ENCODE measurements at regions not wholly inside any gene's neighbourhood (a gene's known extent, or its start where the extent isn't known, plus 50 kb on each side); places are given as distances from the start of the nearest gene placed in this dataset.

- intact Hi-C loops (cut with DNase I) = no loop called here
- H3K9me3 ChIP-seq = no peaks in the 10 kb centered on the region
- H3K4me3 ChIP-seq = no peak overlapping the region
- no peak for TF ChIP-seq CTCF (IDR thresholded peaks at IDR 0.05)
- no peak for DNase-seq (ENCODE audit: low spot score in 2 of 2)
- H3K4me1 ChIP-seq = no peaks in the 10 kb centered on the region
- no peaks in the 10 kb centered on the region for H3K36me3 ChIP-seq
- H3K27me3 ChIP-seq = no peaks in the 10 kb centered on the region
- no peak overlapping the region for H3K27ac ChIP-seq
These were observed 207.6 kb upstream of the SLITRK2 start for GRCh38 chrX:145609951-145610511.

DNA sequence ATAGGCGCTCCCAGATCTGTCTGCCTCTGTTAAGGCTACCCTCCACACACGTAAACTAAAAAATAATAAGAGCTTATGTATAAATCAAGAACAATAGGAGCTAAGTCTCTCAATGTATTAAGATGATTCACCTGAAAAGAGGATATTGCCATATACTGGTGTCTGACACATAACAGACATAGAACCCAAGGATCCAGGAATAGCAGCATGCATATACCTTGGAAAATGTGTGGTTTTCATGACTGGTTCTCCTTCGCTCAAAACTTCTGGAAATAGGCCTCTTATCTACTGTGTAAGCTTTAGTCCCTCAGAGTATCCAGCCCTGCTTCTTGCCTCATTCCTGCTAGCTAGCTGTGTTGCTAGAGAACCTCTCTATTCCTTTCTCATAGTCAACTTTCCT is 203.7 kb upstream of the SLITRK2 start:
- no peak for DNase-seq (ENCODE audit: low spot score in 2 of 2)
- intact Hi-C loops (cut with DNase I) = no loop called here
- no peaks in the 10 kb centered on the region for H3K4me1 ChIP-seq
- H3K27me3 ChIP-seq = no peaks in the 10 kb centered on the region
- H3K36me3 ChIP-seq = no peaks in the 10 kb centered on the region
- no peak overlapping the region for H3K4me3 ChIP-seq
- TF ChIP-seq CTCF (IDR thresholded peaks at IDR 0.05) = no peak
- H3K27ac ChIP-seq = no peak overlapping the region
- no peaks in the 10 kb centered on the region for H3K9me3 ChIP-seq

DNA sequence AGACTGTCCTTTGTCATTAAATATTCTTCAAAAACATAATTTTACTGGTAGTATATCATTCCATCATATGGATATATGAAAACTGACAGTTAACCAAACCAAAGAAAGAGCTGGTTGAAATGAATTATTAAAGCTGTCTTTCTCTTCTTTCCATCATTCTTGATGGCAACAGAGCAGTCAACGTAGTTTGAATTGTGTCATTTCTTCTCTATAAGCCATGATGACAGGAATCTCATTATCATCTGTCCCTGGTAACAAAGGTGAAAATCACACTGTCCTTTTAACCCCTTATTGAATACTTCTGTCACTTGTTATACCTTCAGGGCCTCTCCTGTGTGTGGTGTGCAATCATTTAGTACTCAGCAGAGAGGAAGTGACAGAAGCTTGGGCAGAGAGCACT is 197.0 kb upstream of the SLITRK2 start:
- no peak for DNase-seq (ENCODE audit: low spot score in 2 of 2)
- H3K27ac ChIP-seq = no peak overlapping the region
- H3K9me3 ChIP-seq = no peaks in the 10 kb centered on the region
- no peaks in the 10 kb centered on the region for H3K36me3 ChIP-seq
- H3K4me1 ChIP-seq = no peaks in the 10 kb centered on the region
- no peaks in the 10 kb centered on the region for H3K27me3 ChIP-seq
- no peak for TF ChIP-seq CTCF (IDR thresholded peaks at IDR 0.05)
- no peak overlapping the region for H3K4me3 ChIP-seq
- intact Hi-C loops (cut with DNase I) = no loop called here

- Histone ChIP-seq H3K27me3 (no peaks in the 10 kb centered on the region), H3K4me3 (no peak overlapping the region), H3K27ac (no peak overlapping the region), H3K36me3 (no peaks in the 10 kb centered on the region), H3K4me1 (no peaks in the 10 kb centered on the region), H3K9me3 (no peaks in the 10 kb centered on the region)
- no peak for DNase-seq (ENCODE audit: low spot score in 2 of 2)
- intact Hi-C loops (cut with DNase I) = no loop called here
- no peak for TF ChIP-seq CTCF (IDR thresholded peaks at IDR 0.05)
These were observed 194.2 kb upstream of the SLITRK2 start for GRCh38 chrX:145623453-145623852.

- TF ChIP-seq CTCF (IDR thresholded peaks at IDR 0.05) = no peak
- DNase-seq (ENCODE audit: low spot score in 2 of 2) = no peak
- no peaks in the 10 kb centered on the region for H3K36me3 ChIP-seq
- H3K27me3 ChIP-seq = no peaks in the 10 kb centered on the region
- no peaks in the 10 kb centered on the region for H3K4me1 ChIP-seq
- H3K27ac ChIP-seq = no peak overlapping the region
- intact Hi-C loops (cut with DNase I) = no loop called here
- no peak overlapping the region for H3K4me3 ChIP-seq
- H3K9me3 ChIP-seq = no peaks in the 10 kb centered on the region
These were observed 187.5 kb upstream of the SLITRK2 start for GRCh38 chrX:145630081-145630480.

DNA sequence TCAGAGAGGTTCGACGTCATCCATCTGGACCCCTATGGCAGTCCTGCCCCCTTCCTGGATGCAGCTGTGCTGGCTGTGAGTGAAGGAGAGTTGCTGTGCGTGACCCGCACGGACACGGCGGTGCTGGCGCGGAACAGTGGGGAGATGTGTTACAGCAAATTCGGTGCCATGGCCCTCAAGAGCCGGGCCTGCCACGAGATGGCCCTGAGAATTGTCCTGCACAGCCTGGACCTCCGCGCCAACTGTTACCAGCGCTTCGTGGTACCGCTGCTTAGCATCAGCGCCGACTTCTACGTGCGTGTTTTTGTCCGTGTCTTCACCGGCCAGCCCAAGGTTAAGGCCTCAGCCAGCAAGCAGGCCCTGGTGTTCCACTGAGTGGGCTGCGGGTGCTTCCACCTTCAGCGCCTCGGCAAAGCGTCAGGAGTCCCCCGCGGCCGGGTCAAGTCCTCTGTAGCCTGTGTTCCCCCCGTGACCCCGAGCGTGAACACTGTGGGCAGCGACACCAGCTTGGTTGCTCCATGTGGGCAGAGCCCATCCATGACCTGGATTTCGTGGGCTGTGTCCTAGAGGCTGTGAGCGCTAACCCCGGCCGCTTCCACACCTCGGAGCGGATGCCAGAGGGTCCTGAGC is 186.7 kb upstream of the SLITRK2 start:
- no peak for DNase-seq (ENCODE audit: low spot score in 2 of 2)
- Histone ChIP-seq H3K4me1 (no peaks in the 10 kb centered on the region), H3K4me3 (no peak overlapping the region), H3K27me3 (no peaks in the 10 kb centered on the region), H3K36me3 (no peaks in the 10 kb centered on the region), H3K27ac (no peak overlapping the region), H3K9me3 (no peaks in the 10 kb centered on the region)
- TF ChIP-seq CTCF (IDR thresholded peaks at IDR 0.05) = no peak
- intact Hi-C loops (cut with DNase I) = no loop called here

Data from ascending aorta (tissue), 2 donors.